KMS-11 (cell line): ENCODE measurements at regions not wholly inside any gene's neighbourhood (a gene's known extent, or its start where the extent isn't known, plus 50 kb on each side); places are given as distances from the start of the nearest gene placed in this dataset.

Experiments used
- H2AFZ ChIP-seq: fragments of 200-600 bp; sonication (generic); 2 replicates; pipeline ENCODE4 v1.6.1; 2016; ENCODE audit warnings: antibody characterized with exemption, mixed run types, low read depth
- H3K27ac ChIP-seq: fragments of 200-600 bp; sonication (generic); 2 replicates; pipeline ENCODE4 v1.6.1; 2016; ENCODE audit warnings: mild to moderate bottlenecking, mixed run types
- H3K27me3 ChIP-seq: fragments of 200-600 bp; sonication (generic); 2 replicates; pipeline ENCODE4 v1.6.1; 2017; ENCODE audit warnings: mild to moderate bottlenecking, low read depth, mixed run types, moderate library complexity; ENCODE audit not compliant: insufficient read depth
- H3K36me3 ChIP-seq: fragments of 200-600 bp; sonication (generic); 2 replicates; pipeline ENCODE4 v1.6.1; 2017; ENCODE audit warnings: mild to moderate bottlenecking, mixed run types; ENCODE audit not compliant: insufficient read depth
- H3K4me1 ChIP-seq: fragments of 200-600 bp; sonication (generic); 2 replicates; pipeline ENCODE4 v1.6.1; 2016; ENCODE audit warnings: mild to moderate bottlenecking, low read depth, mixed run types; ENCODE audit not compliant: poor library complexity, severe bottlenecking
- H3K4me2 ChIP-seq: fragments of 200-600 bp; sonication (generic); 2 replicates; pipeline ENCODE4 v1.7.0; 2016; ENCODE audit warnings: mild to moderate bottlenecking, mixed run types
- H3K4me3 ChIP-seq: fragments of 200-600 bp; sonication (generic); IDR thresholded peaks from 2 replicates; pipeline ENCODE4 v1.6.1; 2017; ENCODE audit warnings: low read depth, low read length, mixed read lengths; ENCODE audit not compliant: insufficient read depth
- H3K79me2 ChIP-seq: fragments of 200-600 bp; sonication (generic); 2 replicates; pipeline ENCODE4 v1.6.1; 2016; ENCODE audit warnings: low read depth, mixed run types; ENCODE audit not compliant: insufficient read depth
- H3K9ac ChIP-seq: fragments of 200-600 bp; sonication (generic); 2 replicates; pipeline ENCODE4 v1.6.1; 2016; ENCODE audit warnings: mild to moderate bottlenecking, mixed run types
- H4K20me1 ChIP-seq: fragments of 200-600 bp; sonication (generic); 2 replicates; pipeline ENCODE4 v1.6.1; 2016; ENCODE audit warnings: mild to moderate bottlenecking, mixed run types; ENCODE audit not compliant: insufficient read depth
- TF ChIP-seq, protein P1 (sequence below): fragments of 200-600 bp; sonication (generic); conservative IDR thresholded peaks from 2 replicates; pipeline ENCODE4 v1.6.1; 2017; ENCODE audit warnings: low read depth, mild to moderate bottlenecking, antibody characterized with exemption, low read length, moderate library complexity, mixed read lengths

DNA sequence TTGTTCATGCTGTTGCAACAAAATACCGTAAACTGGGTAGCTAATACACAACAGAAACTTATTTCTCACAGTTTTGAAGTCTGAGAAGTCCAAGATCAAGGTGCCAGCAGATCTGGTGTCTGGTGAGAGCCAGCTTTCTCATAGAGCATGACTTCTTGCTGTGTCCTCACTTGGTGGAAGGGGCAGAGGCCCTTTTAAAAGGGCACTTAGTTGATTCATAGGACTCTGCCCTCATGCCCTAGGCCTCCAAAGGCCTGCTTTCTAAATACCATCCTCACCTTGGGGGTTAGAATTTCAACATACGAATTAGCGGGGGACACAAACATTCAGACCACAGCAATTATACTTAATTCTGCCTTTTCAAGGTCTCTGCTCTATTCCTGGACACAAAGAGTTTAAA lies 52.3 kb upstream of the FDX1 start:
- Histone ChIP-seq H3K9ac (no peak overlapping the region), H3K36me3 (no peaks in the 10 kb centered on the region), H2AFZ (no peak overlapping the region), H3K79me2 (no peaks in the 10 kb centered on the region), H3K27me3 (no peaks in the 10 kb centered on the region), H4K20me1 (no peaks in the 10 kb centered on the region), H3K4me2 (no peak overlapping the region), H3K27ac (no peak overlapping the region), H3K4me1 (no peaks in the 10 kb centered on the region), H3K4me3 (no peak overlapping the region)
- TF ChIP-seq, protein P1, sequence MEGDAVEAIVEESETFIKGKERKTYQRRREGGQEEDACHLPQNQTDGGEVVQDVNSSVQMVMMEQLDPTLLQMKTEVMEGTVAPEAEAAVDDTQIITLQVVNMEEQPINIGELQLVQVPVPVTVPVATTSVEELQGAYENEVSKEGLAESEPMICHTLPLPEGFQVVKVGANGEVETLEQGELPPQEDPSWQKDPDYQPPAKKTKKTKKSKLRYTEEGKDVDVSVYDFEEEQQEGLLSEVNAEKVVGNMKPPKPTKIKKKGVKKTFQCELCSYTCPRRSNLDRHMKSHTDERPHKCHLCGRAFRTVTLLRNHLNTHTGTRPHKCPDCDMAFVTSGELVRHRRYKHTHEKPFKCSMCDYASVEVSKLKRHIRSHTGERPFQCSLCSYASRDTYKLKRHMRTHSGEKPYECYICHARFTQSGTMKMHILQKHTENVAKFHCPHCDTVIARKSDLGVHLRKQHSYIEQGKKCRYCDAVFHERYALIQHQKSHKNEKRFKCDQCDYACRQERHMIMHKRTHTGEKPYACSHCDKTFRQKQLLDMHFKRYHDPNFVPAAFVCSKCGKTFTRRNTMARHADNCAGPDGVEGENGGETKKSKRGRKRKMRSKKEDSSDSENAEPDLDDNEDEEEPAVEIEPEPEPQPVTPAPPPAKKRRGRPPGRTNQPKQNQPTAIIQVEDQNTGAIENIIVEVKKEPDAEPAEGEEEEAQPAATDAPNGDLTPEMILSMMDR: no peak

DNA sequence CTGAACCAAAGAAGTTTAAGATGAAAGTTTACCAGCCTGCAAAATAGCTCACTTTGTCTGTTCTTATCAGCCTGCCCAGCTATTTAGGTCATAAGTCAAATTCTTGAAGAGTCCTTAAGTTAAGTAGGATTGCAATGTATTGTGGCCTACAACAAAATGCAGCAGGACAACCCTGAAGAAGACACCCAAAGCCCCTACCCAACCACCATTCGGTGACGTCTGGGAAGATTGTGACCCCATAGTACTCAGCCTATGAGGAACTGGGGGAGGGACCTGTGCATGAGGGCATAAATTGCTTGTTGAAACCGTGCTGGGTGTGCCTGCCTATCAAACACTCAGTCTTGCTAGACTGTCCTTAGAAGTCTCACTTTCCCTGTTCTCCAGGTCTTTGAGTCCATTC lies 50.5 kb upstream of the FDX1 start:
- Histone ChIP-seq H3K27me3 (no peaks in the 10 kb centered on the region), H3K36me3 (no peaks in the 10 kb centered on the region), H3K9ac (no peak overlapping the region), H4K20me1 (no peaks in the 10 kb centered on the region), H3K4me1 (no peaks in the 10 kb centered on the region), H3K4me2 (no peak overlapping the region), H3K4me3 (no peak overlapping the region), H2AFZ (no peak overlapping the region), H3K79me2 (no peaks in the 10 kb centered on the region), H3K27ac (no peak overlapping the region)
- TF ChIP-seq, protein P1: no peak

DNA sequence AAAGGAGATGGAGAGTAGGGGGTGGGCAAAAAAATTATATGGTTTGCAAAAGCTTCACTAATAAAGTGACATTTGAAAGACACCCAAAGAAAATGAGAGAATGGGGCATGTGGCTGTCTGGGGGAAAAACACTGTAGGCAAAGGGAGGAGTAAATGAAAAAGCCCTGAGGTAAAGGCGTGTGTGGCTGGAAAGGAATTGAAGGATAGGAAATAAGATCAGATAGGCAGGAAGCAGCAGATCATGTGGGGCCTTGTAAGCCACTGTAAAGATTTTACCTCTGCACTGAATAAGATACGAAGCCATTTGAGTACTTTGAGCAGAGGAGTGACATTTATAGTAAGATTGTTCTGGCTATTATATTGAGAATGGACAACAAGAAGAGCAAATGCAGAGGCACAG lies 49.8 kb upstream of the FDX1 start:
- TF ChIP-seq, protein P1: no peak
- Histone ChIP-seq H2AFZ (no peak overlapping the region), H3K27ac (no peak overlapping the region)

More for the DNA sequence above, 49.8 kb upstream of the FDX1 start:
- H3K27me3 ChIP-seq: no peaks in the 10 kb centered on the region
- no peaks in the 10 kb centered on the region for H4K20me1 ChIP-seq
- H3K4me3 ChIP-seq: no peak overlapping the region
- H3K36me3 ChIP-seq: no peaks in the 10 kb centered on the region
- no peak overlapping the region for H3K9ac ChIP-seq
- no peak overlapping the region for H3K4me2 ChIP-seq
- H3K4me1 ChIP-seq: no peaks in the 10 kb centered on the region
- H3K79me2 ChIP-seq: no peaks in the 10 kb centered on the region
